Heart left ventricle (tissue), 16 donors: ENCODE measurements at regions not wholly inside any gene's neighbourhood (a gene's known extent, or its start where the extent isn't known, plus 50 kb on each side); places are given as distances from the start of the nearest gene placed in this dataset.
"Not testable (repeated sequence)": the region's sequence is repeated elsewhere in the genome, so short reads cannot be mapped to it uniquely, and the experiment has no call there.

Experiments
- ATAC-seq, 4 donors: fragments of 200-7000 bp; cut with Tn5 transposase; one replicate each; pipeline ENCODE4 v1.9.1; 2020 to 2022; ENCODE audit warnings: moderate library complexity in 4 of 4, mild to moderate bottlenecking in 3 of 4, moderate number of reproducible peaks in 1 of 4
- DNase-seq, 5 donors: peaks; one replicate each; pipeline ENCODE4 v3.0.0-alpha.2; 2020
- H3K27ac ChIP-seq, 12 donors: fragments of 200-600 bp; sonication (generic) in 4 of 12; one replicate each; pipeline versions ENCODE4 v1.5.0 to v1.8.0; 2016 to 2022; ENCODE audit warnings: mild to moderate bottlenecking in 2 of 12
- H3K27me3 ChIP-seq, 9 donors: fragments of 200-600 bp; sonication (generic) in 2 of 9; one replicate each; pipeline versions ENCODE4 v1.5.1 to v1.8.0; 2016 to 2022; ENCODE audit warnings: mild to moderate bottlenecking in 3 of 9
- H3K36me3 ChIP-seq, 9 donors: fragments of 200-600 bp; sonication (generic) in 2 of 9; one replicate each; pipeline versions ENCODE4 v1.5.0 to v1.8.0; 2018 to 2022; ENCODE audit warnings: mild to moderate bottlenecking in 2 of 9
- H3K4me1 ChIP-seq, 12 donors: fragments of 200-600 bp; sonication (generic) in 4 of 12; one replicate each; pipeline versions ENCODE4 v1.5.0 to v1.8.0; 2016 to 2022; ENCODE audit warnings: mild to moderate bottlenecking in 3 of 12
- H3K4me3 ChIP-seq, 12 donors: fragments of 200-600 bp; sonication (generic) in 4 of 12; one replicate each; pipeline versions ENCODE4 v1.5.0 to v1.8.0; 2017 to 2022; ENCODE audit warnings: mild to moderate bottlenecking in 9 of 12, moderate library complexity in 4 of 12
- H3K9me3 ChIP-seq, 12 donors: fragments of 200-600 bp; sonication (generic) in 4 of 12; one replicate each; pipeline versions ENCODE4 v1.5.0 to v1.8.0; 2016 to 2022; ENCODE audit warnings: mild to moderate bottlenecking in 1 of 12
- POLR2A ChIP-seq, 2 donors: fragments of 450-650 bp; IDR thresholded peaks; one replicate each; pipeline ENCODE4 v1.6.1; 2017; ENCODE audit warnings: antibody characterized with exemption in 2 of 2, mild to moderate bottlenecking in 2 of 2, moderate library complexity in 2 of 2
- WGBS, 4 donors: extraction: QIAGEN DNeasy Blood & Tissue Kit in 2 of 4; methylation state at CpG; one replicate each; pipeline versions ENCODE4 v1.1.5 to v1.1.7; 2013 to 2018; 5-methylcytosine and 5-hydroxymethylcytosine counted together
- intact Hi-C, 10 donors: fragments of 100-400 bp; cut with DNase I; formaldehyde crosslinking; loops; one replicate each; pipeline versions ENCODE4 v1.11.1 to v1.14.2; 2022
- TF ChIP-seq, protein P1 (sequence below), 12 donors: fragments of 200-600 bp; sonication (generic) in 4 of 12; IDR thresholded peaks; one replicate each; pipeline versions ENCODE4 v1.5.0 to v1.8.0; 2018 to 2022; ENCODE audit warnings: antibody characterized with exemption in 12 of 12, mild to moderate bottlenecking in 5 of 12
- donor health status: ischemic (EF 13 %, LVEDD 7.1; RV severe dilation, severe dysfunction).
- donor health status: healthy with polysubstance abuse.
- donor health status: DM: no; HTN: yes; CAD: no.
- donor health status: DM: no; HTN: no; CAD: no.
- donor health status: ischemic (EF 25% LVEDD 6.9; RV normal size, moderate dysfunction).
- donor health status: ischemic (EF 25% LVEDD 5.7; RV mildly dilated, moderate dysfunction).
- donor health status: healthy.
- donor health status: DM: yes; HTN: yes; CAD: no.
- donor health status: ischemic (EF 35%, LVEDD 5.7; RV mildly dilated, moderate dysfunction).
- donor health status: nonischemic (EF 11% LVEDD 7.7; RV severe dilation, severe dysfunction).
- donor health status: DM: yes; HTN: yes; CAD: no.
- donor health status: PGD.
- donor health status: ischemic (EF 29% LVEDD 5.4; RV normal size, mild dysfunction).
- donor health status: nonischemic (EF 23%, LVEDD 6.1; RV moderate dilation, normal function).

DNA sequence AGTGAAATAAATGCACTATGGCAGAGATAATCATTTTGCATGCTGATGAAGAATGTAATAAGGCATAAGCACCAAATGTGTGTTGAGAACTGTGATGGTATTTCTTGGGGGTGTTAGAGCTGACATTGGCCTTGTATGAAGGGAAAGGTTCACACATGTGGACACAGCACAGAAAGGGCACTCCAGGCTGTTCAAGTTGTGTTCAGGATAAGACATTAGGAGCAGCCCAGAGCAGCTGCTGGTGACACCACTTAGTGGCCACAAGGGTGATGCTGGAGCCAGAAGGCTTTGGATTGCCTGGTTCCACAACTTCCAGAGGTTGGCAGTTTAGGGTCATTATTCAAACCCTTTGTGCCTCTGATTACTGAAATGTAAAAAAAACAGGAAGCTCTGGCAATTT lies 155.4 kb downstream of the GOLGA6L6 start:
- ATAC-seq (peak in 1 of 4 donors; percentile 33), DNase-seq (peak in 1 of 5 donors; percentile 32)
- TF ChIP-seq POLR2A (IDR thresholded peaks at IDR 0.05), result no peak
- TF ChIP-seq, protein P1, sequence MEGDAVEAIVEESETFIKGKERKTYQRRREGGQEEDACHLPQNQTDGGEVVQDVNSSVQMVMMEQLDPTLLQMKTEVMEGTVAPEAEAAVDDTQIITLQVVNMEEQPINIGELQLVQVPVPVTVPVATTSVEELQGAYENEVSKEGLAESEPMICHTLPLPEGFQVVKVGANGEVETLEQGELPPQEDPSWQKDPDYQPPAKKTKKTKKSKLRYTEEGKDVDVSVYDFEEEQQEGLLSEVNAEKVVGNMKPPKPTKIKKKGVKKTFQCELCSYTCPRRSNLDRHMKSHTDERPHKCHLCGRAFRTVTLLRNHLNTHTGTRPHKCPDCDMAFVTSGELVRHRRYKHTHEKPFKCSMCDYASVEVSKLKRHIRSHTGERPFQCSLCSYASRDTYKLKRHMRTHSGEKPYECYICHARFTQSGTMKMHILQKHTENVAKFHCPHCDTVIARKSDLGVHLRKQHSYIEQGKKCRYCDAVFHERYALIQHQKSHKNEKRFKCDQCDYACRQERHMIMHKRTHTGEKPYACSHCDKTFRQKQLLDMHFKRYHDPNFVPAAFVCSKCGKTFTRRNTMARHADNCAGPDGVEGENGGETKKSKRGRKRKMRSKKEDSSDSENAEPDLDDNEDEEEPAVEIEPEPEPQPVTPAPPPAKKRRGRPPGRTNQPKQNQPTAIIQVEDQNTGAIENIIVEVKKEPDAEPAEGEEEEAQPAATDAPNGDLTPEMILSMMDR (IDR thresholded peaks at IDR 0.05), result no peak
- intact Hi-C loops, result loop anchor here in 1 of 10 donors (2.0 kb wide), 1 partner anchor 17 kb away; no protein-coding TSS in a partner anchor
- Histone ChIP-seq H3K4me3 (no peak overlapping the region), H3K4me1 (no peaks in the 10 kb centered on the region), H3K27ac (no peak overlapping the region), H3K27me3 (no peaks in the 10 kb centered on the region), H3K36me3 (no peaks in the 10 kb centered on the region), H3K9me3 (peaks cover 0 to 25% (median 0%) of the 10 kb centered on the region in 12 donors)

DNA sequence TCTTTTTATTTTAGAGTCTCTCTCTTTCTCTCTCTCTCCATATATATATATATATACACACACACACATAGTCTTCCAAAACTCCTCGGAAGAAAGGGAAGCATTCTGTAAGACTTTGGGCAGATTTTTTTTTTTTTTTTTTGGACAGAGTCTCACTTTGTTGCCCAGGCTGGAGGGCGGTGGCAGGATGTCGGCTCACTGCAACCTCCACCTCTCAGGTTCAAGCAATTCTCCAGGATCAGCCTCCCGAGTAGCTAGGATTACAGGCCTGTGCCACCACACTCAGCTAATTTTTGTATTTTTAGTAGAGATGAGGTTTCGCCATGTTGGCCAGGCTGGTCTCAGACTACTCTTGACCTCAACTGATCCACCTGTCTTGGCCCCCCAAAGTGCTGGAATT lies 161.4 kb downstream of the GOLGA6L6 start:
- H3K27me3 ChIP-seq, ATAC-seq, H3K4me1 ChIP-seq, H3K9me3 ChIP-seq, intact Hi-C loops, DNase-seq, H3K36me3 ChIP-seq, H3K4me3 ChIP-seq, H3K27ac ChIP-seq: not testable (repeated sequence)
- 61 to 77% (median 75%) methylated on average over 5 of the region's 5 CpGs for WGBS, 4 donors

DNA sequence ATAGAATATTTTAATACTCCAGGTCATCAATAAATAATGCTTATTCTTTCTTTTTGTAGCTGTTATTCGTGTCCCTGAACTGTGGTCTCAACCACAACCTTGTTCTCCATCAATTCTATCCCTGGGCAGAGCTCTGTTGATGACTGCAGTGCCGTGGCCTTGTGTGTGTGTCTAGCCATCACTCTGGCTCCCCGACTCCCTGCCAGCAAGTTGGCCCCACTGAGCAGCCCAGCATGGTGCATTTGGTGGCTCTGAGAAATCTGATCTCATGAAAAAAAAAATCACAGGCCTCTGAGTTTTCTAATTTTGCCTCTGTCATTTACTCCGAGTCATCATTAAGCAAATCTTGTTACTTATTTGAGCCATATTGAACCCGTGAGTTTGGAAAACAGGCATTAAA lies 164.7 kb downstream of the GOLGA6L6 start:
- 54 to 58% (median 56%) methylated on average over 5 of the region's 5 CpGs for WGBS, 4 donors
- no peak for TF ChIP-seq POLR2A (IDR thresholded peaks at IDR 0.05)
- TF ChIP-seq, protein P1 (IDR thresholded peaks at IDR 0.05), result no peak
- Histone ChIP-seq H3K27me3 (peaks cover 0 to 3% (median 0%) of the 10 kb centered on the region in 9 donors), H3K9me3 (no peaks in the 10 kb centered on the region), H3K36me3 (no peaks in the 10 kb centered on the region), H3K4me1 (no peaks in the 10 kb centered on the region), H3K4me3 (no peak overlapping the region), H3K27ac (no peak overlapping the region)
- ATAC-seq (no peak), DNase-seq (peak in 1 of 5 donors; percentile 53)
- intact Hi-C loops, result loop anchor here in 2 of 10 donors (2.0 to 10.0 kb wide), 3 partner anchors 20 to 72 kb away; no protein-coding TSS in a partner anchor

DNA sequence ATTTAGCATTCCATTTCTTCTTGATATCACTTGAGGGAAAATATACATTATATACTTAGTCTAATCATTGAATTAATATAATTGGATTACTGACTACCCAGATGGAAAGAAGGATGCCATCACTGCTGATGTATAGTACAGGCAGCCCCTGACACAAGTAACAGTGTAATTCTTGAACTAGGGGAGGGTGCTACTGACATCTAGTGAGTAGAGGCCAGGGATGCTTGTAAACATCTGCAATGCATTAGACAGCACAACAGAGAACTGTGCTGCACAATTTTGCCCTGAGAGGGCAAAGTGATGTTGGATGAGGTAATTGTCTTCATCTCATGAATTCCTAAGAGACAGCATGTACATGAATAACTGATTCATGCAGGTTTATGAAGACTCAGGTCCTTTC lies 169.2 kb downstream of the GOLGA6L6 start:
- ATAC-seq, DNase-seq, H3K27ac ChIP-seq, H3K36me3 ChIP-seq, H3K27me3 ChIP-seq, H3K9me3 ChIP-seq, H3K4me3 ChIP-seq, H3K4me1 ChIP-seq: not testable (repeated sequence)
- intact Hi-C loops, result loop anchor here in 2 of 10 donors (2.0 to 10.0 kb wide), 3 partner anchors 18 to 68 kb away; no protein-coding TSS in a partner anchor

DNA sequence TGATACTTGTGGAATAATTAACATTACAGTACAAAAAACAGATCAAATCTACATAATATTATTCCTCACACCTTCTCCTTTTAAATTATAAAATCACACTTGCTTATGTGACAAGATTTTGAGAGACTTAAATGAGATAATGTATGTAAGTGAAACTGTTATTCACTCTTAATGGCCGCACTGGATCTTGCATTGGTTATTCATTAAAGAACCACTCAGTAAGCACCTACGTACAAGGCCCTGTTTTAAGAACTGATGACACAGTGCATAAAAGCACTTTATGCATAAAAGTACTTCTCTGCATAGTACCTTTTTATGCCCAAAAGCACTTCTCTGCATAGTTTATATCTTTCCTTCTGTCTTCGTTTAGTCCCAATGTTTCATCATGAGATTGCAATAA lies 172.1 kb downstream of the GOLGA6L6 start:
- no peak overlapping the region for H3K27ac ChIP-seq
- DNase-seq (no peak), ATAC-seq (no peak)
- H3K4me1 ChIP-seq, result no peaks in the 10 kb centered on the region
- WGBS, 4 donors, result 54 to 67% (median 60%) methylated on average over 3 of the region's 3 CpGs
- TF ChIP-seq, protein P1 (IDR thresholded peaks at IDR 0.05), result peak in 1 of 12 donors; percentile 4
- no peak for TF ChIP-seq POLR2A (IDR thresholded peaks at IDR 0.05)
- no peaks in the 10 kb centered on the region for H3K9me3 ChIP-seq
- peaks cover 0 to 7% (median 0%) of the 10 kb centered on the region in 9 donors for H3K27me3 ChIP-seq
- no peaks in the 10 kb centered on the region for H3K36me3 ChIP-seq
- intact Hi-C loops, result loop anchor here in 1 of 10 donors (2.0 kb wide), 1 partner anchor 17 kb away; no protein-coding TSS in a partner anchor
- no peak overlapping the region for H3K4me3 ChIP-seq
